C4-2B (cell line): ENCODE measurements at regions not wholly inside any gene's neighbourhood (a gene's known extent, or its start where the extent isn't known, plus 50 kb on each side); places are given as distances from the start of the nearest gene placed in this dataset.

Source experiments
- ZFX ChIP-seq: fragments of 450-650 bp; IDR thresholded peaks from 2 replicates; pipeline ENCODE4 v1.6.1; 2017
- TF ChIP-seq, protein P1 (sequence below): fragments of 450-650 bp; conservative IDR thresholded peaks from 2 replicates; pipeline ENCODE4 v1.5.1; 2017; ENCODE audit warnings: mild to moderate bottlenecking

DNA sequence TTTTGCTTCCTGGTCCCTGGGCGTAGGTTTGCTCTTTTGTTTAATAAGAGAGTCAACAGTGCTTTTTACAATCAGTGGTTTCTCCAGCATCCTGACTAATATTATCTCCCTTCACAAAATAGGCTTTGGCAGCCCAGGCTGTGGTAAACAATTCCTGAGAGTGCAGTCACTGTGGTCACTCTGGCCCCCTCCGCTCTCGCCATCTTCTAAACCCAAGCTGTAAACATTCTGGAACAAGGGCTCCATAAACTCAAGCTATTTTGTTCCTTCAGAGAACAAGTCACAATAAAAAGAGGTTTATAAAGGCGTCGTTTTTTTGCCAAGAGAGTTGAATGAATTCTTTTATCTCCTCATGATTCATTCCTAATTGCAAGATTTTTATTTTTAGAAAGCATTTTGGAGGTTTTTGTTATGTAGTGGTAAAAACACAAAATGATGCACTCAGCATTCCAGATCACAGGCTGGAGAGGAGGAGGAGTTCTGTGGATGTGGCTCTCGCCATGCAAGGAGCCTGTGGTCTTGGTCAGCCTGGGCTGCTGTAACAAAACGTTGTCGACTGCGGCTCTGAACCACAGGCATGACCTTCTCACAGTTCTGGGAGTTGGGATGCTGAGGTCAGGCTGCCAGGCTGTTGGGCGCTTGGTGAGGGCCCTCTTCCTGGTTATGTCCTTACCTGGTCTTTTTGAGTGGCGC, 486.4 kb upstream of the FAT1 start:
- TF ChIP-seq, protein P1, sequence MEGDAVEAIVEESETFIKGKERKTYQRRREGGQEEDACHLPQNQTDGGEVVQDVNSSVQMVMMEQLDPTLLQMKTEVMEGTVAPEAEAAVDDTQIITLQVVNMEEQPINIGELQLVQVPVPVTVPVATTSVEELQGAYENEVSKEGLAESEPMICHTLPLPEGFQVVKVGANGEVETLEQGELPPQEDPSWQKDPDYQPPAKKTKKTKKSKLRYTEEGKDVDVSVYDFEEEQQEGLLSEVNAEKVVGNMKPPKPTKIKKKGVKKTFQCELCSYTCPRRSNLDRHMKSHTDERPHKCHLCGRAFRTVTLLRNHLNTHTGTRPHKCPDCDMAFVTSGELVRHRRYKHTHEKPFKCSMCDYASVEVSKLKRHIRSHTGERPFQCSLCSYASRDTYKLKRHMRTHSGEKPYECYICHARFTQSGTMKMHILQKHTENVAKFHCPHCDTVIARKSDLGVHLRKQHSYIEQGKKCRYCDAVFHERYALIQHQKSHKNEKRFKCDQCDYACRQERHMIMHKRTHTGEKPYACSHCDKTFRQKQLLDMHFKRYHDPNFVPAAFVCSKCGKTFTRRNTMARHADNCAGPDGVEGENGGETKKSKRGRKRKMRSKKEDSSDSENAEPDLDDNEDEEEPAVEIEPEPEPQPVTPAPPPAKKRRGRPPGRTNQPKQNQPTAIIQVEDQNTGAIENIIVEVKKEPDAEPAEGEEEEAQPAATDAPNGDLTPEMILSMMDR: no peak
- TF ChIP-seq ZFX: no peak
